GM21717 (cell line): ENCODE measurements at regions not wholly inside any gene's neighbourhood (a gene's known extent, or its start where the extent isn't known, plus 50 kb on each side); places are given as distances from the start of the nearest gene placed in this dataset.

ENCODE experiments used
- ATAC-seq: cut with Tn5 transposase; IDR thresholded peaks from one replicate; pipeline ENCODE4 v1.9.1; 2021; ENCODE audit warnings: mild to moderate bottlenecking, moderate library complexity; ENCODE audit not compliant: unreplicated experiment

GRCh38 chr2:129882476-129882875 lies 97.0 kb upstream of the RAB6C start:
- ATAC-seq, result no peak

DNA sequence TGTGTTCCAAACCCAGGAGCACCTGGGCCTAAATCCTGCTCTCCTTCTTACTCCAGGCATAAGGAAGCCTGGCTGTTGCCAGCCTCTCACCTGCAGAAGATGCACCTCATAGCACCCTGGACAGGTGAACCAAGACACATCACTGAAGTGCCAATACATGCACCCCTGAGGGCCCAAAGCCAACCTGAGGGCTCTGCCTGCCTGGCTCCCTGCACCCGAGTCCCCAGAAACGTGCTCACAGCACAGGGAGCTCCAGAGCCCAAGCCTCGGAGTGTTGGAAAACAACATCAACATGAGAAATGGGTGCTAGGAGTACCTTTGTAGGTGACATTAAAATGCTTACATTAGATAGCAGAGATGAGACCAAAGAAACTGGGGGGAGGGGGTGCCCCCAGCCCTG lies 96.3 kb upstream of the RAB6C start:
- ATAC-seq, result no peak

GRCh38 chr2:129884221-129884786 lies 95.2 kb upstream of the RAB6C start:
- no peak for ATAC-seq

- no peak for ATAC-seq
Observed at GRCh38 chr2:129885735-129886134, 93.7 kb upstream of the RAB6C start.

GRCh38 chr2:129887688-129888266 lies 91.7 kb upstream of the RAB6C start:
- no peak for ATAC-seq

GRCh38 chr2:129888461-129888860 lies 91.0 kb upstream of the RAB6C start:
- no peak for ATAC-seq

DNA sequence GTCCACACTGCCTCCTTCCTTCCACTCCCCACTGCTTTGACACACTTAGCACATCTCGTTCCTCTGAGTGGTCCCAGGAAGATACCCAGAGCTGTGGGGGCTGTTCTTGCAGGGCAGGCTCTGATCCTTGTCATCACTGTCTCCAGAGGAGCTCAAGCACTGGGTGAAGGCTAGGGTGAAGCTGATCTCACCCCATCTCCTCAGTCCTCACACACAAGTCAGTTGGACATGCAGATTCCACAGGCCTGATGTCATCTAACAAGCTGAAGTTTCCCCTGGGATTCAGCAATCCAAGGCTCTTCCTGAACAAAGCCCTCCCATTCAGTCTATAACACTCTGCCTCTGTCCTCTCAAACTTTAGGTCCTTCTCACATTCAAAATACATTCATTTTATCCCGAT lies 90.6 kb upstream of the RAB6C start:
- ATAC-seq, result no peak

GRCh38 chr2:129891341-129892320 lies 87.8 kb upstream of the RAB6C start:
- ATAC-seq, result no peak

DNA sequence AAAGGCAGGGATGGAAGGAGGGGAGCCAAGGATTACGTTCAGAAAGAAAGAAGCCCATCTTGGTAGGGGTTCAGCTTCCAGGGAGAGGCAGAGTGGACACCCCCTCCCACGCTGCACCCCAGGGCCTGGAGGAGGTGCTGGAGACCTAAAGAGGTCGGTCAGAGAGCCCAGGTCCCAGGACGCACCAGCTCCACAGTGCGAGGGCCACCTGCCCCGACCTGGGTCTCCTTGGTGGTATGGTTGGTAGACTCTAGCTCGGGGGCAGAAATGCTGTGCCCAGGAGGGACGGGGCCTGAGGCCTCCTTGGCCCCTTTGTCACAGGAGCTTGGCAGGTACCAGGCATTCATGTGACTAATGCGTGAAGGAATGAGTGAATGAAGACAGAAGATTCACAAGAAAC lies 87.1 kb upstream of the RAB6C start:
- ATAC-seq, result no peak

- no peak for ATAC-seq
Observed at GRCh38 chr2:129892773-129893172, 86.7 kb upstream of the RAB6C start.

DNA sequence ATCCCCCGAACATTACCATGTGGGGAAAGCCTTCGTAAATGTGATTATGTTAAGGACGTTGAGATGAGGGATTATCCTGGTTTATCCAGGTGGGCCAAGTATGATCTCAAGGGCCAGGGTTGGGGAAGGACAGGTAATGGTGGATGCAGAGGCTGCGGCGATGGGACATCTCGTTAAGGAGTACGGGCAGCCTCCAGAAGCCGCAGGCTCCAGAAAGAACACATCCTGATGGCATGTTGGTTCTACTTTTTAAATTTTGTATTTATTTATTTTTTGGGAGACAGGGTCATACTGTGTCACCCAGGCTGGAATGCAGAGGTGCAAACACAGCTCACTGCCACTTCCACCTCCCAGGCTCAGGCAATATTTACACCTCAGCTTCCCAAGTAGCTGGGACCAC lies 86.2 kb upstream of the RAB6C start:
- ATAC-seq, result no peak

GRCh38 chr2:129894616-129895015 lies 84.8 kb upstream of the RAB6C start:
- no peak for ATAC-seq

GRCh38 chr2:129895061-129895460 lies 84.4 kb upstream of the RAB6C start:
- no peak for ATAC-seq

DNA sequence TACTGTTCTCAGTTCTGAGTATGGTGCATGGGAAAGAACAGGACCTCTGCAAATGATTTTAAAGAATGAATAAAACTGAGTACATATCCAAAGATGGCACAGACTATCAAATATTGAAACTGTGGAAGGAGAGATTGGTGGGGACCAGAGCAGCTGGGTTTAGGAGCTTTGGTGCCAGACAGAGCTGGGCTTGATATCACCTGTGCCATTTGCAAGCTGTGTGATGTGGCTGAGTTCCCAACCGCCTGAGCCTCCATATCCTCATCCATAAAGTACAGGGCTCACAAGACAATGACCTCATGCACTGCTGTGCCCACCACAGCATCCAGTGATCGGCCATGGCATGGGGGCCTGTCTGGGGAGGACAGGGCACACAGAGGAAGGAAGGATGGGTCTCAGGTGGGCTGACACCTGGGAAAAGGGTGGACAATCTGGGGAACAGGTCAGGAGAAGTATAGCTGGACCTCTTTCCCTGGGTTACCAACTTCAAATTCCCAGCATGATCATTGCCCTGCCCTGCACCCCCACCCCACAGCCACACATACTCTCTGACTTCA lies 83.9 kb upstream of the RAB6C start:
- no peak for ATAC-seq

- no peak for ATAC-seq
Observed at GRCh38 chr2:129896226-129897100, 83.0 kb upstream of the RAB6C start.

- no peak for ATAC-seq
Observed at GRCh38 chr2:129901754-129902415, 77.6 kb upstream of the RAB6C start.

DNA sequence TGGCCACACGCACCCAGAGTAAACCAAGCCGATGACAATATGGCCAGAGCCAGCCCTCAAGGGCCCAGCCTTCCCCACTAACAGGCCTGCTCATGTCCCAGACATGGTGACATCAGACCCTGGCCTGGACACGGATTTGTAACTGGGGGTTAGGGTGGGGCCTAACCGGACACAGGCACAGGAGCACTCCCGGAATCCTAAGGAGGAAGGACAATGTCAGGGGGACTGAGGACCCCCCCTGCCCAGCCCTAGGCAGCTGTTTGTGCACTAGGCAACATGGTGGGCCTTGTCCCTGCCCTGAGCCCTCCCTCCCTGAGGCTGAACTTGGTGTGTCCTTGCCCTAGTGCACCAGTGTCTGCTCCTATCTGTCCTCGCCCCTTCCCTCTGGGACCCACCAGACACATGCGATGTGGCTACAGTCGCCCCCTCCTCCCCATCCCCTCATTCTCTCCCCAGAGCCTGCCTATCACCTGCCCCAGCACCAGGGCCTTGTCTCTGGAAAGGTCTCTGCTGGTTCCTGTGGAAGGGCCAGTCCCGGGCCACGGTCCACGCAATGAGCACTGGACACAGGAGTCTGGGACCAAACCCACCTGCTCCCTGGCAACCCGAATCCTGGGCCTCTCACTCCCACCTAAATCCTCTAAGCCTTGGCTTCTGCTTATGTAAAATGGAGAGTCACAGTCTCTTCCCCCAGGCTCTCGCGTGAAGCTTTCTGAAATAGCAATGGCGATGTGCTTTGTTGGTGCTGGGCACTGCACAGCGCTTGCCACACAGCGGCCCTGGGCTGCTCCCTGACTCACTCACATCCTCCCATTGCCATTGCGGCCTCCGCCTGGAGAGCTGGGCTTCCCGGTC lies 76.5 kb upstream of the RAB6C start:
- ATAC-seq, result no peak

GRCh38 chr2:129903586-129904425 lies 75.7 kb upstream of the RAB6C start:
- no peak for ATAC-seq
